Erythroblast (primary cell): ENCODE measurements at regions not wholly inside any gene's neighbourhood (a gene's known extent, or its start where the extent isn't known, plus 50 kb on each side); places are given as distances from the start of the nearest gene placed in this dataset.
A peak's percentile ranks its signal among the peaks of the same experiment; 100 is the strongest.

ENCODE experiments used
- DNase-seq, 2 experiments: peaks; one replicate each; lab custom pipeline; 2025; lab: John Stamatoyannopoulos, UW
- GATA1 ChIP-seq: IDR thresholded peaks from 2 replicates; pipeline ENCODE4 v1.6.1; 2011; ENCODE audit warnings: low read depth, mild to moderate bottlenecking, control low read depth, low read length, moderate library complexity
- POLR2A ChIP-seq: IDR thresholded peaks from 2 replicates; pipeline ENCODE4 v1.6.1; 2011; ENCODE audit warnings: mild to moderate bottlenecking, low read length

- DNase-seq = no peak
- TF ChIP-seq POLR2A = no peak
Measured at GRCh38 chr2:36266536-36267121, 88.9 kb upstream of the CRIM1 start.

- TF ChIP-seq POLR2A = no peak
- TF ChIP-seq GATA1 = no peak
- DNase-seq = no peak
Measured at GRCh38 chr2:36262581-36262980, 93.0 kb upstream of the CRIM1 start.

GRCh38 chr2:36255863-36256262, 99.7 kb upstream of the CRIM1 start:
- no peak for DNase-seq
- TF ChIP-seq GATA1 (no peak), POLR2A (no peak)

GRCh38 chr2:36253086-36253485, 102.5 kb upstream of the CRIM1 start:
- TF ChIP-seq GATA1 (no peak), POLR2A (no peak)
- no peak for DNase-seq

- no peak for DNase-seq
- TF ChIP-seq POLR2A (no peak), GATA1 (no peak)
Measured at GRCh38 chr2:36246320-36246990, 109.1 kb upstream of the CRIM1 start.

- TF ChIP-seq POLR2A (no peak), GATA1 (no peak)
- no peak for DNase-seq
Measured at GRCh38 chr2:36245651-36246050, 109.9 kb upstream of the CRIM1 start.

- no peak for DNase-seq
Measured at GRCh38 chr2:36238106-36238505, 117.5 kb upstream of the CRIM1 start.

GRCh38 chr2:36235882-36236281, 119.7 kb upstream of the CRIM1 start:
- TF ChIP-seq GATA1 = no peak
- TF ChIP-seq POLR2A = no peak
- no peak for DNase-seq

More at GRCh38 chr2:36238106-36238505, 117.5 kb upstream of the CRIM1 start:
- no peak for TF ChIP-seq GATA1
- no peak for TF ChIP-seq POLR2A

GRCh38 chr2:36235426-36235825, 120.2 kb upstream of the CRIM1 start:
- no peak for DNase-seq
- TF ChIP-seq GATA1 = no peak
- TF ChIP-seq POLR2A = no peak

- TF ChIP-seq POLR2A (no peak), GATA1 (no peak)
Measured at GRCh38 chr2:36223259-36223658, 132.3 kb upstream of the CRIM1 start.

GRCh38 chr2:36222485-36222884, 133.1 kb upstream of the CRIM1 start:
- TF ChIP-seq GATA1 = no peak
- no peak for TF ChIP-seq POLR2A
- no peak for DNase-seq

More at GRCh38 chr2:36223259-36223658, 132.3 kb upstream of the CRIM1 start:
- DNase-seq = no peak

GRCh38 chr2:36214691-36215090, 140.9 kb upstream of the CRIM1 start:
- TF ChIP-seq GATA1 = no peak
- TF ChIP-seq POLR2A = no peak
- DNase-seq = no peak

- TF ChIP-seq POLR2A (no peak), GATA1 (no peak)
- DNase-seq = peak; percentile 9 to 60
Measured at GRCh38 chr2:36203366-36203765, 152.2 kb upstream of the CRIM1 start.

- no peak for DNase-seq
- TF ChIP-seq GATA1 = no peak
- no peak for TF ChIP-seq POLR2A
Measured at GRCh38 chr2:36197181-36197971, 158.2 kb upstream of the CRIM1 start.

- TF ChIP-seq GATA1 (no peak), POLR2A (no peak)
- DNase-seq = no peak
Measured at GRCh38 chr2:36193680-36194079, 161.9 kb upstream of the CRIM1 start.
